Smooth muscle cell (in vitro differentiated cells): ENCODE measurements at regions not wholly inside any gene's neighbourhood (a gene's known extent, or its start where the extent isn't known, plus 50 kb on each side); places are given as distances from the start of the nearest gene placed in this dataset.

Experiments used
- DNase-seq: peaks from one replicate; lab custom pipeline; 2025; ENCODE audit not compliant: unreplicated experiment; lab: John Stamatoyannopoulos, UW
- H2AFZ ChIP-seq: fragments of 200-600 bp; sonication (generic); 2 replicates; pipeline ENCODE4 v1.6.0; 2016; ENCODE audit warnings: antibody characterized with exemption, low read depth, mild to moderate bottlenecking
- H3F3A ChIP-seq: fragments of 200-600 bp; sonication (generic); 2 replicates; pipeline ENCODE4 v1.6.0; 2017; ENCODE audit warnings: antibody characterized with exemption, low read depth
- H3K27ac ChIP-seq: fragments of 200-600 bp; sonication (generic); 2 replicates; pipeline ENCODE4 v1.5.1; 2016; ENCODE audit warnings: low read depth, mild to moderate bottlenecking
- H3K27me3 ChIP-seq: fragments of 200-600 bp; sonication (generic); 2 replicates; pipeline ENCODE4 v1.6.1; 2016; ENCODE audit warnings: low read depth, mild to moderate bottlenecking
- H3K36me3 ChIP-seq: fragments of 200-600 bp; sonication (generic); 2 replicates; pipeline ENCODE4 v1.5.1; 2016; ENCODE audit warnings: low read depth
- H3K4me1 ChIP-seq: fragments of 200-600 bp; sonication (generic); 2 replicates; pipeline ENCODE4 v1.5.1; 2016; ENCODE audit warnings: low read depth
- H3K4me2 ChIP-seq: fragments of 200-600 bp; sonication (generic); 2 replicates; pipeline ENCODE4 v1.6.0; 2016; ENCODE audit warnings: mild to moderate bottlenecking
- H3K4me3 ChIP-seq: fragments of 200-600 bp; sonication (generic); 2 replicates; pipeline ENCODE4 v1.5.1; 2016; ENCODE audit warnings: mild to moderate bottlenecking
- H3K79me2 ChIP-seq: fragments of 200-600 bp; sonication (generic); 2 replicates; pipeline ENCODE4 v1.6.0; 2016; ENCODE audit warnings: low read depth, mild to moderate bottlenecking
- H3K9ac ChIP-seq: fragments of 200-600 bp; sonication (generic); 2 replicates; pipeline ENCODE4 v1.6.0; 2016; ENCODE audit warnings: low read depth
- H3K9me3 ChIP-seq: fragments of 200-600 bp; sonication (generic); replicated peaks from 2 replicates; pipeline ENCODE4 v1.5.1; 2016; ENCODE audit warnings: low read depth
- H4K20me1 ChIP-seq: fragments of 200-600 bp; sonication (generic); 2 replicates; pipeline ENCODE4 v1.6.0; 2016; ENCODE audit warnings: low read depth
- CTCF ChIP-seq: fragments of 200-600 bp; sonication (generic); IDR thresholded peaks from 2 replicates; pipeline ENCODE4 v1.5.1; 2017; ENCODE audit warnings: borderline replicate concordance, mild to moderate bottlenecking, antibody characterized with exemption; ENCODE audit not compliant: insufficient read depth, poor library complexity, severe bottlenecking
- WGBS: methylation state at CpG from one replicate; pipeline ENCODE4 v1.1.7; 2016; ENCODE audit warnings: low lambda C conversion rate; 5-methylcytosine and 5-hydroxymethylcytosine counted together

GRCh38 chr10:29067161-29067560 is 221.7 kb upstream of the LYZL1 start:
- Histone ChIP-seq H3K4me3 (no peak overlapping the region), H3K9me3 (no peaks in the 10 kb centered on the region), H3K4me2 (peak overlapping the region; percentile 10), H4K20me1 (no peaks in the 10 kb centered on the region), H3K27me3 (no peaks in the 10 kb centered on the region), H3F3A (peaks cover 10% of the 10 kb centered on the region), H3K79me2 (no peaks in the 10 kb centered on the region), H3K27ac (peak overlapping the region; percentile 24), H3K36me3 (no peaks in the 10 kb centered on the region), H3K4me1 (peaks cover 23% of the 10 kb centered on the region), H2AFZ (no peak overlapping the region), H3K9ac (no peak overlapping the region)
- WGBS: 1% methylated on average over 3 of the region's 3 CpGs
- TF ChIP-seq CTCF: no peak
- DNase-seq: no peak

- H3K79me2 ChIP-seq: no peaks in the 10 kb centered on the region
- no peaks in the 10 kb centered on the region for H3K27me3 ChIP-seq
- H3K4me2 ChIP-seq: no peak overlapping the region
- H4K20me1 ChIP-seq: no peaks in the 10 kb centered on the region
- H3K4me3 ChIP-seq: no peak overlapping the region
- H3K36me3 ChIP-seq: no peaks in the 10 kb centered on the region
- H3F3A ChIP-seq: peaks cover 10% of the 10 kb centered on the region
- no peaks in the 10 kb centered on the region for H3K9me3 ChIP-seq
- H3K27ac ChIP-seq: no peak overlapping the region
- TF ChIP-seq CTCF: no peak
- no peak for DNase-seq
- WGBS: 98% methylated on average over 3 of the region's 3 CpGs
- H3K9ac ChIP-seq: no peak overlapping the region
- H3K4me1 ChIP-seq: peaks cover 23% of the 10 kb centered on the region
- H2AFZ ChIP-seq: no peak overlapping the region
Measured at GRCh38 chr10:29067628-29068027, 221.2 kb upstream of the LYZL1 start.

- Histone ChIP-seq H4K20me1 (no peaks in the 10 kb centered on the region), H3K9ac (no peak overlapping the region), H3K4me1 (peaks cover 23% of the 10 kb centered on the region), H2AFZ (no peak overlapping the region), H3K4me2 (no peak overlapping the region), H3K36me3 (no peaks in the 10 kb centered on the region), H3K9me3 (no peaks in the 10 kb centered on the region), H3F3A (peaks cover 10% of the 10 kb centered on the region), H3K79me2 (no peaks in the 10 kb centered on the region), H3K27me3 (no peaks in the 10 kb centered on the region), H3K27ac (no peak overlapping the region), H3K4me3 (no peak overlapping the region)
- TF ChIP-seq CTCF: no peak
- DNase-seq: no peak
- WGBS: 84% methylated on average over 1 of the region's 1 CpG
Measured at GRCh38 chr10:29068302-29068701, 220.6 kb upstream of the LYZL1 start.

- Histone ChIP-seq H3K27me3 (no peaks in the 10 kb centered on the region), H3K9ac (no peak overlapping the region), H3K27ac (no peak overlapping the region), H3K4me1 (peaks cover 21% of the 10 kb centered on the region), H3K9me3 (no peaks in the 10 kb centered on the region), H2AFZ (peak overlapping the region; percentile 13), H4K20me1 (no peaks in the 10 kb centered on the region), H3K4me3 (no peak overlapping the region), H3F3A (peaks cover 14% of the 10 kb centered on the region), H3K79me2 (no peaks in the 10 kb centered on the region), H3K36me3 (no peaks in the 10 kb centered on the region), H3K4me2 (no peak overlapping the region)
- DNase-seq: no peak
- 46% methylated on average over 6 of the region's 6 CpGs for WGBS
- no peak for TF ChIP-seq CTCF
Measured at GRCh38 chr10:29068966-29069365, 219.9 kb upstream of the LYZL1 start.
